GM19372 (cell line): ENCODE measurements at regions not wholly inside any gene's neighbourhood (a gene's known extent, or its start where the extent isn't known, plus 50 kb on each side); places are given as distances from the start of the nearest gene placed in this dataset.
"Not testable (repeated sequence)": the region's sequence is repeated elsewhere in the genome, so short reads cannot be mapped to it uniquely, and the experiment has no call there.

Source experiments
- ATAC-seq: cut with Tn5 transposase; IDR thresholded peaks from one replicate; pipeline ENCODE4 v1.9.1; 2021; ENCODE audit warnings: mild to moderate bottlenecking, low read depth, moderate library complexity; ENCODE audit not compliant: unreplicated experiment

GRCh38 chr7:96826089-96826488 lies 116.4 kb upstream of the SEM1 start:
- ATAC-seq = no peak

GRCh38 chr7:96827701-96828100 lies 118.1 kb upstream of the SEM1 start:
- ATAC-seq = no peak

- not testable (repeated sequence) for ATAC-seq
Measured at GRCh38 chr7:96829121-96829520, 119.5 kb upstream of the SEM1 start.

GRCh38 chr7:96831446-96831845 lies 121.8 kb upstream of the SEM1 start:
- no peak for ATAC-seq

GRCh38 chr7:96832092-96832662 lies 122.5 kb upstream of the SEM1 start:
- ATAC-seq = no peak

GRCh38 chr7:96833676-96834453 lies 124.2 kb upstream of the SEM1 start:
- no peak for ATAC-seq

GRCh38 chr7:96836456-96836855 lies 126.8 kb upstream of the SEM1 start:
- ATAC-seq = no peak

- peak; percentile 94 for ATAC-seq
Measured at GRCh38 chr7:96837593-96837992, 127.9 kb upstream of the SEM1 start.

GRCh38 chr7:96838481-96838880 lies 128.8 kb upstream of the SEM1 start:
- ATAC-seq = no peak

GRCh38 chr7:96855139-96855538 lies 145.5 kb upstream of the SEM1 start:
- ATAC-seq = no peak

GRCh38 chr7:96855691-96856090 lies 146.0 kb upstream of the SEM1 start:
- ATAC-seq = no peak

- ATAC-seq = no peak
Measured at GRCh38 chr7:96869538-96869937, 135.8 kb upstream of the DLX6 start.

- ATAC-seq = no peak
Measured at GRCh38 chr7:96870185-96870584, 135.2 kb upstream of the DLX6 start.

GRCh38 chr7:96870934-96871333 lies 134.4 kb upstream of the DLX6 start:
- no peak for ATAC-seq

- ATAC-seq = no peak
Measured at GRCh38 chr7:96887426-96887825, 117.9 kb upstream of the DLX6 start.

- no peak for ATAC-seq
Measured at GRCh38 chr7:96899108-96899507, 106.2 kb upstream of the DLX6 start.

- no peak for ATAC-seq
Measured at GRCh38 chr7:96901822-96902445, 103.4 kb upstream of the DLX6 start.

- no peak for ATAC-seq
Measured at GRCh38 chr7:96903906-96904305, 101.4 kb upstream of the DLX6 start.

- ATAC-seq = no peak
Measured at GRCh38 chr7:96910486-96910885, 94.9 kb upstream of the DLX6 start.

- ATAC-seq = no peak
Measured at GRCh38 chr7:96915029-96915428, 90.3 kb upstream of the DLX6 start.

- no peak for ATAC-seq
Measured at GRCh38 chr7:96920064-96920463, 85.3 kb upstream of the DLX6 start.

GRCh38 chr7:96920713-96921112 lies 84.6 kb upstream of the DLX6 start:
- no peak for ATAC-seq
